ENCODE measurements at regions not wholly inside any gene's neighbourhood (a gene's known extent, or its start where the extent isn't known, plus 50 kb on each side); places are given as distances from the start of the nearest gene placed in this dataset.

- Histone ChIP-seq H3K27me3 (no peaks in the 10 kb centered on the region), H3K4me3 (no peak overlapping the region), H3K4me1 (peaks cover 10% of the 10 kb centered on the region), H3K9ac (no peak overlapping the region), H3K27ac (no peak overlapping the region), H4K20me1 (ENCODE audit: low read depth) (no peaks in the 10 kb centered on the region), H3K4me2 (no peak overlapping the region), H3F3A (ENCODE audit: low read depth) (no peaks in the 10 kb centered on the region), H3K36me3 (no peaks in the 10 kb centered on the region), H3K79me2 (ENCODE audit: low read depth) (no peaks in the 10 kb centered on the region), H2AFZ (replicated peaks) (peak overlapping the region; percentile 53), H3K9me3 (ENCODE audit: low read depth) (no peaks in the 10 kb centered on the region)
- no peak overlapping the region for H3K4me3 Mint-ChIP-seq
- no peaks in the 10 kb centered on the region for H3K27me3 Mint-ChIP-seq (ENCODE audit: insufficient read depth, low read depth)
- no peaks in the 10 kb centered on the region for H3K36me3 Mint-ChIP-seq
- TF ChIP-seq EZH2 (IDR thresholded peaks at IDR 0.05): no peak
- TF ChIP-seq EZH2phosphoT487 (IDR thresholded peaks at IDR 0.05): no peak
- no peak for TF ChIP-seq CTCF (IDR thresholded peaks at IDR 0.05)
- peaks cover 36% of the 10 kb centered on the region for H3K4me1 Mint-ChIP-seq
- H3K9me3 Mint-ChIP-seq: no peaks in the 10 kb centered on the region
- no peak for DNase-seq (ENCODE audit: low spot score)
- peak overlapping the region; percentile 10 for H3K27ac Mint-ChIP-seq
Observed at GRCh38 chr6:97885325-97885724, 602.3 kb upstream of the MMS22L start.

GRCh38 chr6:97885828-97886227, 602.8 kb upstream of the MMS22L start:
- H3K27ac ChIP-seq: no peak overlapping the region
- peak overlapping the region; percentile 10 for H3K27ac Mint-ChIP-seq

GRCh38 chr6:97901531-97901930, 618.5 kb upstream of the MMS22L start:
- H3F3A ChIP-seq (ENCODE audit: low read depth): no peaks in the 10 kb centered on the region
- DNase-seq (ENCODE audit: low spot score): no peak
- H3K27me3 ChIP-seq: no peaks in the 10 kb centered on the region
- no peaks in the 10 kb centered on the region for H3K79me2 ChIP-seq (ENCODE audit: low read depth)
- Mint-ChIP-seq H3K27ac (no peak overlapping the region), H3K36me3 (no peaks in the 10 kb centered on the region), H3K27me3 (ENCODE audit: insufficient read depth, low read depth) (no peaks in the 10 kb centered on the region), H3K4me3 (no peak overlapping the region), H3K9me3 (peaks cover 15% of the 10 kb centered on the region), H3K4me1 (no peaks in the 10 kb centered on the region)
- no peak overlapping the region for H3K4me2 ChIP-seq
- no peak overlapping the region for H3K9ac ChIP-seq
- H2AFZ ChIP-seq (replicated peaks): no peak overlapping the region
- TF ChIP-seq EZH2phosphoT487 (IDR thresholded peaks at IDR 0.05) (no peak), CTCF (IDR thresholded peaks at IDR 0.05) (no peak), EZH2 (IDR thresholded peaks at IDR 0.05) (no peak)
- H3K4me1 ChIP-seq: no peaks in the 10 kb centered on the region
- no peak overlapping the region for H3K27ac ChIP-seq
- no peaks in the 10 kb centered on the region for H3K36me3 ChIP-seq
- no peak overlapping the region for H3K4me3 ChIP-seq
- no peaks in the 10 kb centered on the region for H4K20me1 ChIP-seq (ENCODE audit: low read depth)
- H3K9me3 ChIP-seq (ENCODE audit: low read depth): no peaks in the 10 kb centered on the region

More at GRCh38 chr6:97885828-97886227, 602.8 kb upstream of the MMS22L start:
- Histone ChIP-seq H3K36me3 (no peaks in the 10 kb centered on the region), H3K27me3 (no peaks in the 10 kb centered on the region), H4K20me1 (ENCODE audit: low read depth) (no peaks in the 10 kb centered on the region), H3K79me2 (ENCODE audit: low read depth) (no peaks in the 10 kb centered on the region), H2AFZ (replicated peaks) (no peak overlapping the region), H3K9me3 (ENCODE audit: low read depth) (no peaks in the 10 kb centered on the region), H3K4me1 (peaks cover 10% of the 10 kb centered on the region), H3F3A (ENCODE audit: low read depth) (no peaks in the 10 kb centered on the region), H3K4me2 (no peak overlapping the region), H3K9ac (no peak overlapping the region), H3K4me3 (no peak overlapping the region)
- Mint-ChIP-seq H3K4me1 (peaks cover 33% of the 10 kb centered on the region), H3K36me3 (no peaks in the 10 kb centered on the region), H3K9me3 (no peaks in the 10 kb centered on the region), H3K4me3 (no peak overlapping the region), H3K27me3 (ENCODE audit: insufficient read depth, low read depth) (no peaks in the 10 kb centered on the region)
- DNase-seq (ENCODE audit: low spot score): no peak
- TF ChIP-seq CTCF (IDR thresholded peaks at IDR 0.05): no peak
- TF ChIP-seq EZH2 (IDR thresholded peaks at IDR 0.05): no peak
- TF ChIP-seq EZH2phosphoT487 (IDR thresholded peaks at IDR 0.05): no peak

Data from neural progenitor cell (in vitro differentiated cells).